ENCODE measurements at regions not wholly inside any gene's neighbourhood (a gene's known extent, or its start where the extent isn't known, plus 50 kb on each side); places are given as distances from the start of the nearest gene placed in this dataset.

GRCh38 chr3:150267288-150267687 lies 140.8 kb upstream of the TSC22D2 start:
- no peak for DNase-seq (ENCODE audit: low read depth)

GRCh38 chr3:150265305-150265704 lies 142.8 kb upstream of the TSC22D2 start:
- DNase-seq (ENCODE audit: low read depth): no peak

- DNase-seq (ENCODE audit: low read depth): no peak
Observed at GRCh38 chr3:150264561-150265279, 143.4 kb upstream of the TSC22D2 start.

GRCh38 chr3:150261958-150262357 lies 146.1 kb upstream of the TSC22D2 start:
- no peak for DNase-seq (ENCODE audit: low read depth)

- no peak for DNase-seq (ENCODE audit: low read depth)
Observed at GRCh38 chr3:150261418-150261817, 146.7 kb upstream of the TSC22D2 start.

- no peak for DNase-seq (ENCODE audit: low read depth)
Observed at GRCh38 chr3:150260398-150260710, 147.7 kb upstream of the TSC22D2 start.

GRCh38 chr3:150259526-150260397 lies 148.3 kb upstream of the TSC22D2 start:
- no peak for DNase-seq (ENCODE audit: low read depth)

GRCh38 chr3:150256782-150257181 lies 151.3 kb upstream of the TSC22D2 start:
- no peak for DNase-seq (ENCODE audit: low read depth)

GRCh38 chr3:150256318-150256717 lies 151.8 kb upstream of the TSC22D2 start:
- no peak for DNase-seq (ENCODE audit: low read depth)

- DNase-seq (ENCODE audit: low read depth): no peak
Observed at GRCh38 chr3:150255826-150256225, 152.3 kb upstream of the TSC22D2 start.

GRCh38 chr3:150255413-150255812 lies 152.7 kb upstream of the TSC22D2 start:
- DNase-seq (ENCODE audit: low read depth): no peak

- no peak for DNase-seq (ENCODE audit: low read depth)
Observed at GRCh38 chr3:150254309-150254708, 153.8 kb upstream of the TSC22D2 start.

- DNase-seq (ENCODE audit: low read depth): no peak
Observed at GRCh38 chr3:150253622-150254021, 154.5 kb upstream of the TSC22D2 start.

GRCh38 chr3:150252462-150252861 lies 155.6 kb upstream of the TSC22D2 start:
- no peak for DNase-seq (ENCODE audit: low read depth)

GRCh38 chr3:150251187-150252062 lies 156.7 kb upstream of the TSC22D2 start:
- DNase-seq (ENCODE audit: low read depth): no peak

- no peak for DNase-seq (ENCODE audit: low read depth)
Observed at GRCh38 chr3:150249779-150250470, 158.2 kb upstream of the TSC22D2 start.

- DNase-seq (ENCODE audit: low read depth): no peak
Observed at GRCh38 chr3:150248888-150249681, 159.0 kb upstream of the TSC22D2 start.

- DNase-seq (ENCODE audit: low read depth): no peak
Observed at GRCh38 chr3:150248116-150248887, 159.8 kb upstream of the TSC22D2 start.

- no peak for DNase-seq (ENCODE audit: low read depth)
Observed at GRCh38 chr3:150247441-150247840, 160.7 kb upstream of the TSC22D2 start.

GRCh38 chr3:150243466-150243865 lies 164.6 kb upstream of the TSC22D2 start:
- no peak for DNase-seq (ENCODE audit: low read depth)
